ENCODE measurements at regions not wholly inside any gene's neighbourhood (a gene's known extent, or its start where the extent isn't known, plus 50 kb on each side); places are given as distances from the start of the nearest gene placed in this dataset.

DNA sequence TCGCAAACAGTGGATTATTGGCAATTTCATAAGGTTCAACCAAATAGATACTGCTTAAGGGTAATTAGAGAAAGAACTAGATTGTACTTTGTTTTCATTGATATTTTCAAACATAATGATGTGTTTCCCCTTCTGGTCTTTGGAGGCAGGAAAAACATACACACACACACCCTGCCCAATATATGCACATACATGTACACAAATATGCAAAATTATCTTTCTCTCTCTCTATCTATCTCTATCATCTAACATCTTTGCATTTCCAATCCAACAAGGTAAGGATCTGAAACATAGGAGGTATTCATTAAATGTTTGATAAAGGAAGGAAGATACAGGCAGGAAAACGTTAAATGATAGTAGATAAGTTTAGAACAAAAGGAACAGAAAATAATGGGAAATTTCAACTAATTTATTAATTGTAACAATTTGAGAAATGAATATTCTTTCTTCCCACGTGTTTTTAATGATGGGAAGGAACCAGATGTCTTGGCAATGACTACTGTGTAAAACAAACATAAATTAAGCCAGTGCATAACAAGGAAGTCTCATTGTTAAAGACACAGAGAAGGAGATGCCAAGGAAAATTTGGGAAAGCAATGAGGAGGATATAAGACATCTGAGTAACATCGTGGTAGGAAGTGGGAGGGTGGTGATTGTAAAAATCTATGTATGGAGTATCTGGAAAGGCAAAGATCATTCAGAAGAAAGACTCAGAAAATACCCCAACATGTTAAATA is 532.1 kb downstream of the GBA3 start:
- intact Hi-C loops (cut with micrococcal nuclease; ENCODE audit: unreplicated experiment) (no loop called here), in situ Hi-C loops (cut with HindIII; ENCODE audit: low pct_unique_long_range_greater_than_20kb, low sequenced_read_pairs) (no loop called here)
- no TSS peak for BruUV-seq (replicated peaks)
- ChIA-PET POLR2A (no interaction called here), CTCF (no interaction called here)
- ATAC-seq, result no peak
- no peaks in the 10 kb centered on the region for H3K36me3 ChIP-seq (ENCODE audit: control insufficient read depth, insufficient read depth, low read length)
- no peak for DNase-seq (ENCODE audit: low read depth, low spot score)
- H3K4me3 ChIP-seq (ENCODE audit: low read depth in 2 of 2, low read length in 2 of 2), result no peak overlapping the region
- H3K27me3 ChIP-seq (ENCODE audit: control insufficient read depth, insufficient read depth, low read length), result no peaks in the 10 kb centered on the region
- no peak for TF ChIP-seq TCF7L2 (IDR thresholded peaks at IDR 0.05; ENCODE audit: low read depth, low read length)
- no peak for TF ChIP-seq POLR2AphosphoS5 (IDR thresholded peaks at IDR 0.05; ENCODE audit: low read depth, low read length)
- TF ChIP-seq, protein P1, sequence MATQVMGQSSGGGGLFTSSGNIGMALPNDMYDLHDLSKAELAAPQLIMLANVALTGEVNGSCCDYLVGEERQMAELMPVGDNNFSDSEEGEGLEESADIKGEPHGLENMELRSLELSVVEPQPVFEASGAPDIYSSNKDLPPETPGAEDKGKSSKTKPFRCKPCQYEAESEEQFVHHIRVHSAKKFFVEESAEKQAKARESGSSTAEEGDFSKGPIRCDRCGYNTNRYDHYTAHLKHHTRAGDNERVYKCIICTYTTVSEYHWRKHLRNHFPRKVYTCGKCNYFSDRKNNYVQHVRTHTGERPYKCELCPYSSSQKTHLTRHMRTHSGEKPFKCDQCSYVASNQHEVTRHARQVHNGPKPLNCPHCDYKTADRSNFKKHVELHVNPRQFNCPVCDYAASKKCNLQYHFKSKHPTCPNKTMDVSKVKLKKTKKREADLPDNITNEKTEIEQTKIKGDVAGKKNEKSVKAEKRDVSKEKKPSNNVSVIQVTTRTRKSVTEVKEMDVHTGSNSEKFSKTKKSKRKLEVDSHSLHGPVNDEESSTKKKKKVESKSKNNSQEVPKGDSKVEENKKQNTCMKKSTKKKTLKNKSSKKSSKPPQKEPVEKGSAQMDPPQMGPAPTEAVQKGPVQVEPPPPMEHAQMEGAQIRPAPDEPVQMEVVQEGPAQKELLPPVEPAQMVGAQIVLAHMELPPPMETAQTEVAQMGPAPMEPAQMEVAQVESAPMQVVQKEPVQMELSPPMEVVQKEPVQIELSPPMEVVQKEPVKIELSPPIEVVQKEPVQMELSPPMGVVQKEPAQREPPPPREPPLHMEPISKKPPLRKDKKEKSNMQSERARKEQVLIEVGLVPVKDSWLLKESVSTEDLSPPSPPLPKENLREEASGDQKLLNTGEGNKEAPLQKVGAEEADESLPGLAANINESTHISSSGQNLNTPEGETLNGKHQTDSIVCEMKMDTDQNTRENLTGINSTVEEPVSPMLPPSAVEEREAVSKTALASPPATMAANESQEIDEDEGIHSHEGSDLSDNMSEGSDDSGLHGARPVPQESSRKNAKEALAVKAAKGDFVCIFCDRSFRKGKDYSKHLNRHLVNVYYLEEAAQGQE (IDR thresholded peaks at IDR 0.05; ENCODE audit: insufficient read depth in 1 of 2, low read depth in 2 of 2, low read length in 1 of 2), result no peak
- no peak for TF ChIP-seq SIN3A (IDR thresholded peaks at IDR 0.05; ENCODE audit: borderline replicate concordance, insufficient read depth, low read depth, low read length)
- TF ChIP-seq CTCF (IDR thresholded peaks at IDR 0.05), result no peak
- no peaks in the 10 kb centered on the region for H3K9me3 ChIP-seq (ENCODE audit: control insufficient read depth, insufficient read depth, low read depth, low read length)
- H3K4me1 ChIP-seq (ENCODE audit: control insufficient read depth, insufficient read depth, low read length), result no peaks in the 10 kb centered on the region
- no peak overlapping the region for H3K27ac ChIP-seq (ENCODE audit: low read length)

- H3K27me3 ChIP-seq (ENCODE audit: control insufficient read depth, insufficient read depth, low read length), result no peaks in the 10 kb centered on the region
- H3K9me3 ChIP-seq (ENCODE audit: control insufficient read depth, insufficient read depth, low read depth, low read length), result no peaks in the 10 kb centered on the region
- H3K4me3 ChIP-seq (ENCODE audit: low read depth in 2 of 2, low read length in 2 of 2), result no peak overlapping the region
- DNase-seq (ENCODE audit: low read depth, low spot score) (no peak), ATAC-seq (no peak)
- in situ Hi-C loops (cut with HindIII; ENCODE audit: low pct_unique_long_range_greater_than_20kb, low sequenced_read_pairs) (no loop called here), intact Hi-C loops (cut with micrococcal nuclease; ENCODE audit: unreplicated experiment) (no loop called here)
- no peaks in the 10 kb centered on the region for H3K4me1 ChIP-seq (ENCODE audit: control insufficient read depth, insufficient read depth, low read length)
- H3K36me3 ChIP-seq (ENCODE audit: control insufficient read depth, insufficient read depth, low read length), result no peaks in the 10 kb centered on the region
- no peak overlapping the region for H3K27ac ChIP-seq (ENCODE audit: low read length)
- ChIA-PET POLR2A (no interaction called here), CTCF (no interaction called here)
- no TSS peak for BruUV-seq (replicated peaks)
- no peak for TF ChIP-seq CTCF (IDR thresholded peaks at IDR 0.05)
- TF ChIP-seq, protein P1 (IDR thresholded peaks at IDR 0.05; ENCODE audit: insufficient read depth in 1 of 2, low read depth in 2 of 2, low read length in 1 of 2), result no peak
- TF ChIP-seq TCF7L2 (IDR thresholded peaks at IDR 0.05; ENCODE audit: low read depth, low read length), result no peak
- no peak for TF ChIP-seq SIN3A (IDR thresholded peaks at IDR 0.05; ENCODE audit: borderline replicate concordance, insufficient read depth, low read depth, low read length)
- no peak for TF ChIP-seq POLR2AphosphoS5 (IDR thresholded peaks at IDR 0.05; ENCODE audit: low read depth, low read length)
Observed at GRCh38 chr4:23220911-23221310, 528.2 kb downstream of the GBA3 start.
